ENCODE measurements at regions not wholly inside any gene's neighbourhood (a gene's known extent, or its start where the extent isn't known, plus 50 kb on each side); places are given as distances from the start of the nearest gene placed in this dataset.

- TF ChIP-seq REST (IDR thresholded peaks at IDR 0.05; ENCODE audit: unreplicated experiment) = no peak
These were observed 73.7 kb upstream of the BAIAP2L1 start (continued) for GRCh38 chr7:98474558-98474957.

- Mint-ChIP-seq H3K4me1 (peaks cover 16% of the 10 kb centered on the region; the same call in 2 of the 3 replicates), H3K36me3 (ENCODE audit: low read depth) (no peaks in the 10 kb centered on the region; the same call in 2 of the 3 replicates), H3K4me3 (no peak overlapping the region), H3K27ac (no peak overlapping the region), H3K27me3 (ENCODE audit: insufficient read depth, low read depth, poor library complexity) (peaks cover 21% of the 10 kb centered on the region), H3K9me3 (peaks cover 13% of the 10 kb centered on the region)
- Histone ChIP-seq H3K4me2 (no peak overlapping the region), H2AFZ (no peak overlapping the region), H3K4me3 (no peak overlapping the region), H3K9me2 (ENCODE audit: insufficient read depth) (no peaks in the 10 kb centered on the region), H3K36me3 (ENCODE audit: insufficient read depth) (no peaks in the 10 kb centered on the region), H3K4me1 (ENCODE audit: insufficient read depth) (peaks cover 5% of the 10 kb centered on the region; the same call in 1 of the 2 replicates), H4K20me1 (replicated peaks; ENCODE audit: insufficient read depth) (no peaks in the 10 kb centered on the region), H3F3A (replicated peaks; ENCODE audit: low read depth) (no peaks in the 10 kb centered on the region), H3K79me2 (replicated peaks; ENCODE audit: insufficient read depth) (no peaks in the 10 kb centered on the region), H3K27me3 (ENCODE audit: insufficient read depth) (peaks cover 14% of the 10 kb centered on the region), H3K27ac (ENCODE audit: low read depth) (no peak overlapping the region)
- no peak for ATAC-seq
- no peak for DNase-seq (ENCODE audit: low spot score)
- TF ChIP-seq CREB1 (CRISPR knock-in tag; IDR thresholded peaks at IDR 0.05; ENCODE audit: low read depth) (no peak), NANOG (IDR thresholded peaks at IDR 0.05; ENCODE audit: borderline replicate concordance) (no peak), ETS1 (IDR thresholded peaks at IDR 0.05) (no peak), EZH2phosphoT487 (IDR thresholded peaks at IDR 0.05; ENCODE audit: unreplicated experiment) (no peak), ZNF462 (CRISPR knock-in tag; IDR thresholded peaks at IDR 0.05) (no peak), ZNF331 (CRISPR knock-in tag; IDR thresholded peaks at IDR 0.05; ENCODE audit: low read depth) (no peak), EZH2 (IDR thresholded peaks at IDR 0.05; ENCODE audit: low read depth, unreplicated experiment) (no peak), JUNB (IDR thresholded peaks at IDR 0.05; ENCODE audit: unreplicated experiment) (no peak)
- TF ChIP-seq, protein P1, sequence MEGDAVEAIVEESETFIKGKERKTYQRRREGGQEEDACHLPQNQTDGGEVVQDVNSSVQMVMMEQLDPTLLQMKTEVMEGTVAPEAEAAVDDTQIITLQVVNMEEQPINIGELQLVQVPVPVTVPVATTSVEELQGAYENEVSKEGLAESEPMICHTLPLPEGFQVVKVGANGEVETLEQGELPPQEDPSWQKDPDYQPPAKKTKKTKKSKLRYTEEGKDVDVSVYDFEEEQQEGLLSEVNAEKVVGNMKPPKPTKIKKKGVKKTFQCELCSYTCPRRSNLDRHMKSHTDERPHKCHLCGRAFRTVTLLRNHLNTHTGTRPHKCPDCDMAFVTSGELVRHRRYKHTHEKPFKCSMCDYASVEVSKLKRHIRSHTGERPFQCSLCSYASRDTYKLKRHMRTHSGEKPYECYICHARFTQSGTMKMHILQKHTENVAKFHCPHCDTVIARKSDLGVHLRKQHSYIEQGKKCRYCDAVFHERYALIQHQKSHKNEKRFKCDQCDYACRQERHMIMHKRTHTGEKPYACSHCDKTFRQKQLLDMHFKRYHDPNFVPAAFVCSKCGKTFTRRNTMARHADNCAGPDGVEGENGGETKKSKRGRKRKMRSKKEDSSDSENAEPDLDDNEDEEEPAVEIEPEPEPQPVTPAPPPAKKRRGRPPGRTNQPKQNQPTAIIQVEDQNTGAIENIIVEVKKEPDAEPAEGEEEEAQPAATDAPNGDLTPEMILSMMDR (conservative IDR thresholded peaks at IDR 0.05; ENCODE audit: low read depth in 2 of 2) = no peak
These were observed 71.6 kb upstream of the BAIAP2L1 start for GRCh38 chr7:98472521-98472954.

Measured in GM23338 (cell line).